ENCODE measurements at regions not wholly inside any gene's neighbourhood (a gene's known extent, or its start where the extent isn't known, plus 50 kb on each side); places are given as distances from the start of the nearest gene placed in this dataset.
"Not testable (repeated sequence)": the region's sequence is repeated elsewhere in the genome, so short reads cannot be mapped to it uniquely, and the experiment has no call there.

DNA sequence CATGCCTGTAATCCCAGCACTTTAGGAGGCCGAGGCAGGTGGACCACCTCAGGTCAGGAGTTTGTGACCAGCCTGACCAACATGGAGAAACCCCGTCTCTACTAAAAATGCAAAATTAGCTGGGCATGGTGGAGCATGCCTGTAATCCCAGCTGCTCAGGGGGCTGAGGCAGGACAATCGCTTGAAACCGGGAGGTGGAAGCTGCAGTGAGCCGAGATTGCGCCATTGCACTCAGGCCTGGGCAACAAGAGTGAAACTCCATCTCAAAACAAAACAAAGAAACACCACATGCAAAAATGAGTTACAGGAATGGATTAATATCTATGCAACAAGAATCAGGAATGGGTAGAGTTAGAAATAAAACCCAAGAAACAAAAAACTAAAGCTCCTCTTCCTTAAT is 462.3 kb upstream of the POM121L12 start:
- not testable (repeated sequence) for TF ChIP-seq CTCF (IDR thresholded peaks at IDR 0.05; ENCODE audit: insufficient read depth, low read length, poor library complexity, severe bottlenecking); EZH2phosphoT487 (conservative IDR thresholded peaks at IDR 0.05; ENCODE audit: low read length)
